RWPE1 (cell line): ENCODE measurements at regions not wholly inside any gene's neighbourhood (a gene's known extent, or its start where the extent isn't known, plus 50 kb on each side); places are given as distances from the start of the nearest gene placed in this dataset.
"Not testable (repeated sequence)": the region's sequence is repeated elsewhere in the genome, so short reads cannot be mapped to it uniquely, and the experiment has no call there.

Experiments used
- CTCF ChIA-PET: fragments of 350-600 bp; sonication (Branson Sonifier 250); formaldehyde crosslinking; extraction: SDS; loops from one replicate; lab custom pipeline; 2021; lab: Yijun Ruan, JAX
- POLR2A ChIA-PET: fragments of 400-600 bp; formaldehyde crosslinking; extraction: SDS; loops from one replicate; lab custom pipeline; 2020; ENCODE audit warnings: antibody characterized with exemption; ENCODE audit not compliant: low non-redundant PET; lab: Yijun Ruan, JAX
- DNase-seq: peaks from one replicate; pipeline ENCODE4 v3.0.0; 2012; ENCODE audit warnings: low spot score
- H3K27ac ChIP-seq: fragments of 450-650 bp; 2 replicates; pipeline ENCODE4 v1.5.1; 2017
- TF ChIP-seq, protein P1 (sequence below): fragments of 450-650 bp; conservative IDR thresholded peaks from 2 replicates; pipeline ENCODE4 v1.5.1; 2017; ENCODE audit warnings: low read depth, mild to moderate bottlenecking

DNA sequence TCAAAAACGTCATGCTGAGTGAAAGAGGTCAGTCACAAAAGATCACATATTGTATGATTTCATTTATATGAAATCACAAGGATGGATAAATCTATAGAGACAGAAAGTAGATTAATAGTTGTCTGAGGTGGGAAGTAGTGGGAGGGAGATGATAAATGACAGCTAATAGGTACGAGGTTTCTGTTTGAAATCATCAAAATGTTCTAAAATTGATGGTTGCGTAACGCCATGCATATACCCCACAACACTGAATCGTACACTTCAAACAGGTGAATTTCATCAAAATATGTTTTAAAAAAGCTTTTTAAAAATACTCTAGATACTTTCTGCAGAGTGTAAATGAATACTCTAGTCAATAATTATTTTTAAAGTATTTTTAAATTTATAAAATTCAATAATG, 303.0 kb upstream of the STAC start:
- POLR2A ChIA-PET, result no interaction called here

DNA sequence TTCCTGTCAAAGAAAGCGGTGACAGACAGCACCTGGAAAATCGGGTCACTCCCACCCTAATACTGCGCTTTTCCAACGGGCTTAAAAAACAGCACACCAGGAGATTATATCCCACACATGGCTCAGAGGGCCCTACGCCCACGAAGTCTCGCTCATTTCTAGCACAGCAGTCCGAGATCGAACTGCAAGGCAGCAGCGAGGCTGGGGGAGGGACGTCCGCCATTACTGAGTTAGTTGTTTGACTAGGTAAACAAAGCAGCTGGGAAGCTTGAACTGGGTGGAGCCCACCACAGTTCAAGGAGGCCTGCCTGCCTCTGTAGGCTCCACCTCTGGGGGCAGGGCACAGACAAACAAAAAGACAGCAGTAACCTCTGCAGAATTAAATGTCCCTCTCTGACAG, 297.3 kb upstream of the STAC start:
- DNase-seq, POLR2A ChIA-PET, H3K27ac ChIP-seq: not testable (repeated sequence)
- CTCF ChIA-PET, result interaction anchor here (0.7 kb wide), 1 partner anchor 359 kb away, joined by 3 read pairs; no protein-coding TSS in a partner anchor

More for the DNA sequence above, 303.0 kb upstream of the STAC start:
- DNase-seq, result no peak
- H3K27ac ChIP-seq, result no peak overlapping the region
- TF ChIP-seq, protein P1, sequence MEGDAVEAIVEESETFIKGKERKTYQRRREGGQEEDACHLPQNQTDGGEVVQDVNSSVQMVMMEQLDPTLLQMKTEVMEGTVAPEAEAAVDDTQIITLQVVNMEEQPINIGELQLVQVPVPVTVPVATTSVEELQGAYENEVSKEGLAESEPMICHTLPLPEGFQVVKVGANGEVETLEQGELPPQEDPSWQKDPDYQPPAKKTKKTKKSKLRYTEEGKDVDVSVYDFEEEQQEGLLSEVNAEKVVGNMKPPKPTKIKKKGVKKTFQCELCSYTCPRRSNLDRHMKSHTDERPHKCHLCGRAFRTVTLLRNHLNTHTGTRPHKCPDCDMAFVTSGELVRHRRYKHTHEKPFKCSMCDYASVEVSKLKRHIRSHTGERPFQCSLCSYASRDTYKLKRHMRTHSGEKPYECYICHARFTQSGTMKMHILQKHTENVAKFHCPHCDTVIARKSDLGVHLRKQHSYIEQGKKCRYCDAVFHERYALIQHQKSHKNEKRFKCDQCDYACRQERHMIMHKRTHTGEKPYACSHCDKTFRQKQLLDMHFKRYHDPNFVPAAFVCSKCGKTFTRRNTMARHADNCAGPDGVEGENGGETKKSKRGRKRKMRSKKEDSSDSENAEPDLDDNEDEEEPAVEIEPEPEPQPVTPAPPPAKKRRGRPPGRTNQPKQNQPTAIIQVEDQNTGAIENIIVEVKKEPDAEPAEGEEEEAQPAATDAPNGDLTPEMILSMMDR, result no peak
- CTCF ChIA-PET, result no interaction called here

DNA sequence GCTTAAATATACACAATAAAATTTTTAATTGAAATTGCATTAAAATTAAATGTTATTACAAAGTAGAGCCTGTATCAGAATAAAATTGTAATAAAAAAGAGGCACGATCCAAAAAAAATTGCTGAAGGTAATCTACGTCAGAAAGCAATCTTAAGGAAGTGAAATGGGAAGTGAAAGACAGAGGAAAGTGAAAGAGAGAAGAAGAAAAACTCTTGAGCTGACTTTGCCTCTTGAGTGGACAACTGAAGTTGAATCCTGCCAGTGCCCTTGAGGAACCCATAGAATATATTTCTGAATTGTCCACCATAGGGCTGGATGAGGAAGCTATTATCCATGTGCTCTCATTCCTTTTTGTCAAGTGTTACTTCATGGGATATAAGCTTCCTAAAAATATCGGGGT, 285.1 kb upstream of the STAC start:
- H3K27ac ChIP-seq, result no peak overlapping the region
- TF ChIP-seq, protein P1, result no peak
- ChIA-PET POLR2A (no interaction called here), CTCF (no interaction called here)
- DNase-seq, result no peak

DNA sequence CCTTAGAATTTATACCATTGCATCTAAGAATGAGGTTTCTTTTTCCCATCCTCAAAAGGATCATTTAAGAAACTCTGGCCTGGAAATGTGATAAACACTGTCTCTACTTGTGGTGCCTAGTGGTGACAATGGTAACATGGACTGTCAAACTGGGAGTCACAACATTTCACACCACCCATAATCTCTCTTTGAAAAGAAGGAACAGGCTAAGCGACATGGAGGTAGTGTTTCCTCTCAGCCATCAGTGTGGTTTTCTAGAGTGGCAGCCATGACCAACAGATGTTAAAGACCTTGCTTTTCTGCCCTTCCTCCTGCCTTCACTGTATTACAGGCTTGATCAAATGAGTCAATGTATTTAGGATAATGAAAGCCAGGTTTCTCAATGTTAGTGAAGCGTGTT, 283.1 kb upstream of the STAC start:
- CTCF ChIA-PET, result no interaction called here
- DNase-seq, result no peak
- H3K27ac ChIP-seq, result no peak overlapping the region
- POLR2A ChIA-PET, result no interaction called here
- TF ChIP-seq, protein P1, result no peak

DNA sequence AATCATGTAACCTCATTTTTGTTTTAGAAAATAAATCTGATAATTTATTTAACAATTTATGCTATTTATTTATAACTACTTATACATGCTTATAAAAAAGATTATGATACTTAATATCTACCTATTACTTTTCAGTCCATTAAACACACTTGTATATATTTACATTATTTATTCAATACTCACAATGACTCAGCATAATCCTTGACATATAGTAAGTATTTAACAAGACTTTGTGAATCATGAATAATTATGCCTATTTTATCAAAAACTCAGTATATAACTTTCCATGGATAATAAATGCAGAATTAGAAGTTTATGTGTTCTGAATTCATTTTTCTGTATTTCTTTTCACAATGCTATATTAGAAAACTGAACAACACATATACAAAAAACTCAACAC, 266.0 kb upstream of the STAC start:
- ChIA-PET POLR2A (no interaction called here), CTCF (no interaction called here)
- no peak overlapping the region for H3K27ac ChIP-seq
- no peak for DNase-seq
- TF ChIP-seq, protein P1, result no peak

- ChIA-PET POLR2A (no interaction called here), CTCF (interaction anchor here (1.1 kb wide), 1 partner anchor 579 kb away, joined by 5 read pairs; no protein-coding TSS in a partner anchor)
- DNase-seq, result peak; percentile 18
- H3K27ac ChIP-seq, result no peak overlapping the region
- TF ChIP-seq, protein P1, result no peak; the same call in 1 of the 2 replicates
Measured at GRCh38 chr3:36124118-36124796, 256.0 kb upstream of the STAC start.

DNA sequence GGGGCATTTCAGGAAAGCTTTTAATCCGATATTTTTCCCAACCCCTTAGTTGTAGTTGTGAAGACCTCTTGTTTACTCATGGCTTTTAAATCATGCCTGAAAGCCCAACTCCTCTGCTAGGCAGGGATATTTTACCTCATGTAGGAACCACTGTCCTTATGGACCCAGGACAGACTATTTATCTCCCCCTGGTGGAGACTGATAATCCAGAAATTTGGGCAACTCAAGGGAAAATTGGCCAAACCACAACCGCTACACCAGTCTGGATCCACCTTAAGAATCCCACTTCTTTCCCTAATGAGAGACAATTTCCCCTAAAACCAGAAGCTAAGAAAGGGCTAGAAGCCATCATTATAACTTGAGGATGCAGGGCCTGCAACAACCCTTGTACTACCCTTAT, 248.1 kb upstream of the STAC start:
- ChIA-PET CTCF (no interaction called here), POLR2A (no interaction called here)
- no peak for DNase-seq
- TF ChIP-seq, protein P1, result no peak
- no peak overlapping the region for H3K27ac ChIP-seq
